PC-9 (cell line): ENCODE measurements at regions not wholly inside any gene's neighbourhood (a gene's known extent, or its start where the extent isn't known, plus 50 kb on each side); places are given as distances from the start of the nearest gene placed in this dataset.

ENCODE experiments used
- BruUV-seq: library from RNA; stranded (reverse); fragments of 400-500 nt; replicated peaks from 2 replicates; lab custom pipeline; 2021; lab: Mats Ljungman, UMichigan
- CTCF ChIA-PET: fragments of 300-600 bp; sonication (Branson Sonifier 250); formaldehyde crosslinking; loops from one replicate; lab custom pipeline; 2022; ENCODE audit warnings: antibody characterized with exemption; lab: Charles Lee
- POLR2A ChIA-PET: fragments of 300-600 bp; sonication (Branson Sonifier 250); formaldehyde crosslinking; loops from one replicate; lab custom pipeline; 2022; ENCODE audit warnings: antibody characterized with exemption; ENCODE audit not compliant: unreplicated experiment; lab: Charles Lee
- DNase-seq, 2 experiments: peaks; one replicate each; pipeline versions ENCODE4 v3.0.0 to v3.0.0-alpha.2; 2015 to 2022; ENCODE audit warnings: mixed read lengths in 1 of 2
- H2AFZ ChIP-seq: fragments of 200-600 bp; sonication (generic); 2 replicates; pipeline ENCODE4 v1.8.1; 2017; ENCODE audit warnings: antibody characterized with exemption
- H3F3A ChIP-seq: fragments of 200-600 bp; sonication (generic); 2 replicates; pipeline ENCODE4 v1.8.1; 2017; ENCODE audit warnings: antibody characterized with exemption, mild to moderate bottlenecking, low read depth; ENCODE audit not compliant: insufficient read depth
- H3K27ac ChIP-seq: fragments of 200-600 bp; sonication (generic); 2 replicates; pipeline ENCODE4 v1.6.1; 2016; ENCODE audit warnings: mixed run types
- H3K27me3 ChIP-seq: fragments of 200-600 bp; sonication (generic); 2 replicates; pipeline ENCODE4 v1.6.1; 2016; ENCODE audit warnings: low read depth, mixed run types; ENCODE audit not compliant: insufficient read depth
- H3K36me3 ChIP-seq: fragments of 200-600 bp; sonication (generic); 2 replicates; pipeline ENCODE4 v1.6.1; 2016; ENCODE audit warnings: low read depth, mixed run types
- H3K4me1 ChIP-seq: fragments of 200-600 bp; sonication (generic); replicated peaks from 2 replicates; pipeline ENCODE4 v1.6.1; 2016; ENCODE audit warnings: mixed run types; ENCODE audit not compliant: insufficient read depth
- H3K4me2 ChIP-seq: fragments of 200-600 bp; sonication (generic); 2 replicates; pipeline ENCODE4 v1.6.1; 2017; ENCODE audit warnings: mixed run types
- H3K4me3 ChIP-seq: fragments of 200-600 bp; sonication (generic); 2 replicates; pipeline ENCODE4 v1.6.1; 2016; ENCODE audit warnings: mixed run types
- H3K79me2 ChIP-seq: fragments of 200-600 bp; sonication (generic); 2 replicates; pipeline ENCODE4 v1.6.1; 2017; ENCODE audit warnings: low read depth, mixed run types
- H3K9me2 ChIP-seq: fragments of 200-600 bp; sonication (generic); 2 replicates; pipeline ENCODE4 v1.8.1; 2017; ENCODE audit warnings: mild to moderate bottlenecking; ENCODE audit not compliant: insufficient read depth
- H3K9me3 ChIP-seq: fragments of 200-600 bp; sonication (generic); 2 replicates; pipeline ENCODE4 v1.8.1; 2016; ENCODE audit warnings: low read depth; ENCODE audit not compliant: insufficient read depth
- H4K20me1 ChIP-seq: fragments of 200-600 bp; sonication (generic); 2 replicates; pipeline ENCODE4 v1.8.1; 2017; ENCODE audit not compliant: insufficient read depth
- EZH2 ChIP-seq: fragments of 200-600 bp; sonication (generic); IDR thresholded peaks from 2 replicates; pipeline ENCODE4 v1.8.0; 2017; ENCODE audit warnings: antibody characterized with exemption, low read depth
- intact Hi-C: fragments of 100-400 bp; cut with micrococcal nuclease; formaldehyde crosslinking; loops from one replicate; pipeline ENCODE4 v1.10.0; 2022; ENCODE audit not compliant: unreplicated experiment
- TF ChIP-seq, protein P1 (sequence below): fragments of 200-600 bp; sonication (generic); conservative IDR thresholded peaks from 2 replicates; pipeline ENCODE4 v1.6.1; 2017; ENCODE audit warnings: mixed run types, antibody characterized with exemption, mild to moderate bottlenecking, moderate library complexity

DNA sequence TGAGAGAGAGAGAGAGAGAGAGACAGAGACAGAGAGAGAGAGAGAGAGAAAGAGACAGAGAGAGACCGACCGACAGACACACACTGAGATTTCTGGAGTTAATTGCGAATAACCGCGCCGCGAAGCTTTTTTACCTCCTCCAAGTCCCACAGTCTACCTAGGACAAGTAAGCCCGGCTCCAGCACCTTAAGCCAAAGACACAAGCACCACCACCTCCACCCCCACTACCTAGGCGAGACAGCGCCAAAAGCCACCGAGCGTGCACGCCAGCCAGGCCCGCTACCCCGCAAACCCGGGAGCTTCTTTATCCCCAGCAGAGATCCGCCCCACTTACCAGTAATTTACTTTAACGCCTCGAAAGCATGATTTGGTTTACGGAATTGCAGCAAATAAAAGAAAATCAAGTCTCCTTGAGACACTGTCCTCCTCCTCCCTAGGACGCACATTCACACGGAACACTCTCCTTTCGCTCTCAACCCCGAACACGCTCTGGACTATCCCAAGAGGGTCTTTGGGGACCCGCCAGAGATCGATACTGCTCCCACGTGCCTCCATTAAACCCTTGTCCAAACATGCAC, 649.6 kb upstream of the DIPK2B start:
- TF ChIP-seq EZH2: no peak
- TF ChIP-seq, protein P1, sequence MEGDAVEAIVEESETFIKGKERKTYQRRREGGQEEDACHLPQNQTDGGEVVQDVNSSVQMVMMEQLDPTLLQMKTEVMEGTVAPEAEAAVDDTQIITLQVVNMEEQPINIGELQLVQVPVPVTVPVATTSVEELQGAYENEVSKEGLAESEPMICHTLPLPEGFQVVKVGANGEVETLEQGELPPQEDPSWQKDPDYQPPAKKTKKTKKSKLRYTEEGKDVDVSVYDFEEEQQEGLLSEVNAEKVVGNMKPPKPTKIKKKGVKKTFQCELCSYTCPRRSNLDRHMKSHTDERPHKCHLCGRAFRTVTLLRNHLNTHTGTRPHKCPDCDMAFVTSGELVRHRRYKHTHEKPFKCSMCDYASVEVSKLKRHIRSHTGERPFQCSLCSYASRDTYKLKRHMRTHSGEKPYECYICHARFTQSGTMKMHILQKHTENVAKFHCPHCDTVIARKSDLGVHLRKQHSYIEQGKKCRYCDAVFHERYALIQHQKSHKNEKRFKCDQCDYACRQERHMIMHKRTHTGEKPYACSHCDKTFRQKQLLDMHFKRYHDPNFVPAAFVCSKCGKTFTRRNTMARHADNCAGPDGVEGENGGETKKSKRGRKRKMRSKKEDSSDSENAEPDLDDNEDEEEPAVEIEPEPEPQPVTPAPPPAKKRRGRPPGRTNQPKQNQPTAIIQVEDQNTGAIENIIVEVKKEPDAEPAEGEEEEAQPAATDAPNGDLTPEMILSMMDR: no peak
- H3K79me2 ChIP-seq: peaks cover 51% of the 10 kb centered on the region
- H3F3A ChIP-seq: peaks cover 4% of the 10 kb centered on the region
- H2AFZ ChIP-seq: no peak overlapping the region
- H3K9me3 ChIP-seq: no peaks in the 10 kb centered on the region
- H3K4me1 ChIP-seq: peaks cover 31% of the 10 kb centered on the region; the same call in 1 of the 2 replicates
- no TSS peak for BruUV-seq
- H4K20me1 ChIP-seq: no peaks in the 10 kb centered on the region
- POLR2A ChIA-PET: interaction anchor here (0.6 kb wide), 3 partner anchors 411 to 1511 kb away, joined by 3 to 4 read pairs (median 3); no protein-coding TSS in a partner anchor
- H3K4me2 ChIP-seq: peak overlapping the region; percentile 72
- H3K27ac ChIP-seq: peak overlapping the region; percentile 92
- DNase-seq: peak in 1 of 2 experiments; percentile 5
- H3K36me3 ChIP-seq: 0 out of 2 replicates have a peak, but pooled peaks cover 10% of the 10 kb centered on the region
- H3K27me3 ChIP-seq: no peaks in the 10 kb centered on the region
- intact Hi-C loops: loop anchor here (2.0 kb wide), 2 partner anchors 359 to 411 kb away; no protein-coding TSS in a partner anchor
- peak overlapping the region; percentile 69 for H3K4me3 ChIP-seq
- CTCF ChIA-PET: no interaction called here
- H3K9me2 ChIP-seq: no peaks in the 10 kb centered on the region

DNA sequence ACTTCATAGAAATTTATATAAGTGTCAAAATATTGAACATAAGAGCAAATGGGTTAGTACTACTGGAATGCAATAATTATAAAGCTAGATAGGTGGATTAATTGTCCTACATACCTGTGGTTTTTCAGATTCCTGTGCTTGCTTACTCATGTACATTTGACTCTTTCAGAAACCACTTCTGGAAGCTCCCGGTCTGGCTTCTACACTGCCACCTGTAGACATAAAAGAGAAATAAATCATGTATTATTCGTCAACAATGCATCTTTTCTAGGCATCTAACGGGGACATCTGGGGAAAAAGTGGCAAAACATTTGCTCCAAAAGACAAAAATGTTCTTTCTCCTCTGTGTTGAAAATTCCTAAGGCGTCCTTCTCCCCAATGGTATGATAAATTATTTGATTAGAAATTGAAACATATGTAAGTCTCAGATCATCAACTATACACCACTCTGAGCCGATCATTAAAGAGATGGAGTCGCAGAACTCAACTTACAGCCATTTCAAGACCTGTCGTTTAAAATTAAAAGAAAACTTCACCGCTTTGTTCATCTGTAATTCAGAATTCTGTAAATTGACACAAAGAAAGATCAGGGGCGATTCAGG, 648.7 kb upstream of the DIPK2B start:
- POLR2A ChIA-PET: interaction anchor here (0.6 to 0.7 kb wide), 3 partner anchors 269 to 526 kb away, joined by 3 to 13 read pairs (median 4); no protein-coding TSS in a partner anchor
- H3K27me3 ChIP-seq: no peaks in the 10 kb centered on the region
- no peaks in the 10 kb centered on the region for H3K9me2 ChIP-seq
- peaks cover 60% of the 10 kb centered on the region for H3K79me2 ChIP-seq
- H3K4me2 ChIP-seq: peak overlapping the region; percentile 72
- peak; percentile 8 to 78 for DNase-seq
- H4K20me1 ChIP-seq: no peaks in the 10 kb centered on the region
- H2AFZ ChIP-seq: no peak overlapping the region
- TF ChIP-seq, protein P1: no peak; the same call in 1 of the 2 replicates
- TF ChIP-seq EZH2: no peak
- BruUV-seq: TSS peak; percentile 19
- CTCF ChIA-PET: no interaction called here
- intact Hi-C loops: loop anchor here (1.0 kb wide), 1 partner anchor 527 kb away; no protein-coding TSS in a partner anchor
- H3F3A ChIP-seq: peaks cover 4% of the 10 kb centered on the region
- peak overlapping the region; percentile 92 for H3K27ac ChIP-seq
- H3K9me3 ChIP-seq: no peaks in the 10 kb centered on the region
- peak overlapping the region; percentile 69 for H3K4me3 ChIP-seq
- H3K4me1 ChIP-seq: peaks cover 31% of the 10 kb centered on the region; the same call in 1 of the 2 replicates
- H3K36me3 ChIP-seq: 0 out of 2 replicates have a peak, but pooled peaks cover 10% of the 10 kb centered on the region

DNA sequence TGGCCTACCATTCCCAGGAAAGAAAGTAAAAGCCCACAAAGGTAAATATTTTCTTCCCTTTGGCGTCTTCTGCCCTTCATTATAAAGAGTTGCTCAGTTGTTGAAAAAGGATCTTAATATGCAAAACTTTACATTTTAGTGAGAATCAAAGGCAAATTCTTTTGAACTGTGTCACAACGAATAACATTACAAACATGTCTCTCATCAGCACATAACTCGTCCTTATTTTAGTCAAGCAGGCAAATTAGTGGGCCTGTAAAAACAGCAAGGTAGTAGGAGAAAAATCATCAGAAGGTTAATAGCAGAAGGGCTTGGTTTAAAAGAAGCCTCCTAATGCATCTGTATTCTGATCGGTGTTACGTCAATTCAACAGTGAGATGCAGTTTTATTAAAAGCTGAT, 647.3 kb upstream of the DIPK2B start:
- Histone ChIP-seq H3K36me3 (0 out of 2 replicates have a peak, but pooled peaks cover 10% of the 10 kb centered on the region), H3K9me2 (no peaks in the 10 kb centered on the region), H3K4me1 (peaks cover 22% of the 10 kb centered on the region; the same call in 1 of the 2 replicates), H3K4me3 (peak overlapping the region; percentile 49; the same call in 1 of the 2 replicates), H3F3A (peaks cover 4% of the 10 kb centered on the region), H3K9me3 (no peaks in the 10 kb centered on the region), H3K27me3 (no peaks in the 10 kb centered on the region), H2AFZ (no peak overlapping the region), H3K27ac (peak overlapping the region; percentile 92), H3K4me2 (peak overlapping the region; percentile 72), H4K20me1 (no peaks in the 10 kb centered on the region), H3K79me2 (peaks cover 74% of the 10 kb centered on the region)
- ChIA-PET CTCF (no interaction called here), POLR2A (interaction anchor here (0.6 kb wide), 1 partner anchor 61 kb away, joined by 33 read pairs; no protein-coding TSS in a partner anchor)
- DNase-seq: no peak
- intact Hi-C loops: no loop called here
- TF ChIP-seq EZH2: no peak
- TF ChIP-seq, protein P1: no peak
- BruUV-seq: no TSS peak
